Liver (tissue), 7 donors: ENCODE measurements at regions not wholly inside any gene's neighbourhood (a gene's known extent, or its start where the extent isn't known, plus 50 kb on each side); places are given as distances from the start of the nearest gene placed in this dataset.

ENCODE experiments used
- DNase-seq: peaks from one replicate; pipeline ENCODE4 v3.0.0-alpha.2; 2017; ENCODE audit warnings: low spot score
- H3K27ac ChIP-seq, 2 donors: one replicate each; pipeline ENCODE4 v1.7.0; 2013; ENCODE audit warnings: inconsistent platforms in 2 of 2, low read length in 2 of 2, control low read depth in 1 of 2, low read depth in 1 of 2, mild to moderate bottlenecking in 1 of 2
- H3K27me3 ChIP-seq, 4 donors: one replicate each; pipeline versions ENCODE4 v1.6.1 to v1.7.0; 2013; ENCODE audit warnings: low read length in 3 of 4, inconsistent platforms in 1 of 4, mild to moderate bottlenecking in 1 of 4, moderate library complexity in 1 of 4; ENCODE audit not compliant: control insufficient read depth in 4 of 4, insufficient read depth in 4 of 4
- H3K36me3 ChIP-seq, 4 donors: one replicate each; pipeline versions ENCODE4 v1.6.1 to v1.7.0; 2013; ENCODE audit warnings: low read length in 3 of 4, mild to moderate bottlenecking in 3 of 4, low read depth in 1 of 4, moderate library complexity in 1 of 4; ENCODE audit not compliant: control insufficient read depth in 4 of 4, insufficient read depth in 3 of 4
- H3K4me1 ChIP-seq, 4 donors: one replicate each; pipeline versions ENCODE4 v1.6.1 to v1.7.0; 2013; ENCODE audit warnings: low read length in 3 of 4, mild to moderate bottlenecking in 3 of 4, moderate library complexity in 1 of 4; ENCODE audit not compliant: control insufficient read depth in 4 of 4, insufficient read depth in 4 of 4
- H3K4me3 ChIP-seq, 3 donors: one replicate each; pipeline versions ENCODE4 v1.6.1 to v1.7.0; 2013; ENCODE audit warnings: low read length in 3 of 3, control low read depth in 1 of 3, low read depth in 1 of 3, mild to moderate bottlenecking in 1 of 3
- H3K9ac ChIP-seq, 2 donors: one replicate each; pipeline ENCODE4 v1.7.0; 2013; ENCODE audit warnings: low read length in 2 of 2, mild to moderate bottlenecking in 2 of 2, moderate library complexity in 2 of 2, control low read depth in 1 of 2, low read depth in 1 of 2
- H3K9me3 ChIP-seq, 4 donors: one replicate each; pipeline versions ENCODE4 v1.6.1 to v1.7.0; 2013; ENCODE audit warnings: low read length in 3 of 4; ENCODE audit not compliant: control insufficient read depth in 4 of 4
- EGR1 ChIP-seq, 2 donors: IDR thresholded peaks; 2 replicates each; pipeline ENCODE4 v1.6.1; 2016 to 2018; ENCODE audit warnings: antibody characterized with exemption in 2 of 2, low read depth in 2 of 2
- FOXA1 ChIP-seq: IDR thresholded peaks from 2 replicates; pipeline ENCODE4 v1.6.1; 2016; ENCODE audit warnings: antibody characterized with exemption
- FOXA2 ChIP-seq: IDR thresholded peaks from 2 replicates; pipeline ENCODE4 v1.6.1; 2016; ENCODE audit warnings: antibody characterized with exemption
- GABPA ChIP-seq, 2 donors: IDR thresholded peaks in 1 of 2; conservative IDR thresholded peaks in 1 of 2; 2 replicates each; pipeline ENCODE4 v1.6.1; 2016; ENCODE audit warnings: antibody characterized with exemption in 2 of 2, mild to moderate bottlenecking in 1 of 2, moderate library complexity in 1 of 2
- HNF4A ChIP-seq, 2 donors: conservative IDR thresholded peaks; 2 replicates each; pipeline ENCODE4 v1.6.1; 2016; ENCODE audit warnings: antibody characterized with exemption in 2 of 2, mild to moderate bottlenecking in 2 of 2
- JUND ChIP-seq, 2 donors: IDR thresholded peaks; 2 replicates each; pipeline ENCODE4 v1.6.1; 2016; ENCODE audit warnings: antibody characterized with exemption in 2 of 2
- MAX ChIP-seq: IDR thresholded peaks from 2 replicates; pipeline ENCODE4 v1.6.1; 2016; ENCODE audit warnings: antibody characterized with exemption
- NR2F2 ChIP-seq: IDR thresholded peaks from 2 replicates; pipeline ENCODE4 v1.6.1; 2016; ENCODE audit warnings: antibody characterized with exemption
- RAD21 ChIP-seq, 2 donors: IDR thresholded peaks; 2 replicates each; pipeline ENCODE4 v1.6.1; 2016; ENCODE audit warnings: antibody characterized with exemption in 2 of 2, mild to moderate bottlenecking in 2 of 2
- REST ChIP-seq: IDR thresholded peaks from 2 replicates; pipeline ENCODE4 v1.6.1; 2016; ENCODE audit warnings: antibody characterized with exemption, mild to moderate bottlenecking
- RXRA ChIP-seq, 2 donors: IDR thresholded peaks; 2 replicates each; pipeline ENCODE4 v1.6.1; 2017 to 2018; ENCODE audit warnings: antibody characterized with exemption in 2 of 2, mild to moderate bottlenecking in 1 of 2
- SP1 ChIP-seq: IDR thresholded peaks from 2 replicates; pipeline ENCODE4 v1.6.1; 2018; ENCODE audit warnings: antibody characterized with exemption, mild to moderate bottlenecking
- TAF1 ChIP-seq: conservative IDR thresholded peaks from 2 replicates; pipeline ENCODE4 v1.6.1; 2016; ENCODE audit warnings: antibody characterized with exemption, mild to moderate bottlenecking
- YY1 ChIP-seq: IDR thresholded peaks from 2 replicates; pipeline ENCODE4 v1.6.1; 2016; ENCODE audit warnings: antibody characterized with exemption, mild to moderate bottlenecking
- ZBTB33 ChIP-seq: IDR thresholded peaks from 2 replicates; pipeline ENCODE4 v1.6.1; 2016; ENCODE audit warnings: antibody characterized with exemption
- TF ChIP-seq, protein P1 (sequence below): fragments of 150-350 bp; IDR thresholded peaks from 2 replicates; pipeline ENCODE4 v1.5.1; 2017; ENCODE audit warnings: improper control_type of control experiment, low read depth, low read length; ENCODE audit not compliant: missing input control
- TF ChIP-seq, protein P2 (sequence below): IDR thresholded peaks from 2 replicates; pipeline ENCODE4 v1.6.1; 2016; ENCODE audit warnings: antibody characterized with exemption
- donor health status: healthy.
- donor health status: healthy.
- donor health status: healthy.
- donor health status: healthy.

DNA sequence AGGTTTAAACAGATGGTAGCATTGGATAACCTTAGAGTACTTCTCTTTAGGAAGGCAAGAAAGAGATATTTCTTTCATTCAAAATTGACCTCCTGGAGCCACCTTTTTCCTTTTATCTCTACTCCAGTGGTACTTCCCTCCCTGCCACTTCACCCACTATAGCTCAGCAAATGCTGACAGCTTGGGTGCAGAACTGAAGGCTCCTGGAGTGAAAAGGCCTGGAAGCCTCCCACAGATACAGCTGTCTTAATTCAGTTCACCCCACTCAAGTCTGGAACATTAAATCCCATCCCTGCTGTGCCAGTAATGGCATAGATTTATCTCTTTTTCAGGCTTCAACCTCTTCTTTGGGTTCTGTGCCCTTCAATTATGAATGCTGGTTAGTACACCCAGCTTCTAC, 140.3 kb downstream of the NEDD1 start:
- no peaks in the 10 kb centered on the region for H3K9me3 ChIP-seq
- TF ChIP-seq, protein P1, sequence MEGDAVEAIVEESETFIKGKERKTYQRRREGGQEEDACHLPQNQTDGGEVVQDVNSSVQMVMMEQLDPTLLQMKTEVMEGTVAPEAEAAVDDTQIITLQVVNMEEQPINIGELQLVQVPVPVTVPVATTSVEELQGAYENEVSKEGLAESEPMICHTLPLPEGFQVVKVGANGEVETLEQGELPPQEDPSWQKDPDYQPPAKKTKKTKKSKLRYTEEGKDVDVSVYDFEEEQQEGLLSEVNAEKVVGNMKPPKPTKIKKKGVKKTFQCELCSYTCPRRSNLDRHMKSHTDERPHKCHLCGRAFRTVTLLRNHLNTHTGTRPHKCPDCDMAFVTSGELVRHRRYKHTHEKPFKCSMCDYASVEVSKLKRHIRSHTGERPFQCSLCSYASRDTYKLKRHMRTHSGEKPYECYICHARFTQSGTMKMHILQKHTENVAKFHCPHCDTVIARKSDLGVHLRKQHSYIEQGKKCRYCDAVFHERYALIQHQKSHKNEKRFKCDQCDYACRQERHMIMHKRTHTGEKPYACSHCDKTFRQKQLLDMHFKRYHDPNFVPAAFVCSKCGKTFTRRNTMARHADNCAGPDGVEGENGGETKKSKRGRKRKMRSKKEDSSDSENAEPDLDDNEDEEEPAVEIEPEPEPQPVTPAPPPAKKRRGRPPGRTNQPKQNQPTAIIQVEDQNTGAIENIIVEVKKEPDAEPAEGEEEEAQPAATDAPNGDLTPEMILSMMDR: no peak
- TF ChIP-seq JUND (IDR thresholded peaks at IDR 0.05) (no peak), HNF4A (conservative IDR thresholded peaks at IDR 0.05) (no peak), NR2F2 (no peak), RAD21 (IDR thresholded peaks at IDR 0.05) (no peak), GABPA (IDR thresholded peaks at IDR 0.05 in 1 of 2, conservative IDR thresholded peaks at IDR 0.05 in 1 of 2) (no peak), RXRA (IDR thresholded peaks at IDR 0.05) (no peak), FOXA2 (no peak), EGR1 (IDR thresholded peaks at IDR 0.05; ENCODE audit: low read depth in 2 of 2) (no peak), REST (no peak), ZBTB33 (no peak), YY1 (no peak), MAX (no peak), SP1 (no peak), FOXA1 (no peak), TAF1 (no peak)
- TF ChIP-seq, protein P2, sequence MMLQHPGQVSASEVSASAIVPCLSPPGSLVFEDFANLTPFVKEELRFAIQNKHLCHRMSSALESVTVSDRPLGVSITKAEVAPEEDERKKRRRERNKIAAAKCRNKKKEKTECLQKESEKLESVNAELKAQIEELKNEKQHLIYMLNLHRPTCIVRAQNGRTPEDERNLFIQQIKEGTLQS: no peak
- H3K9ac ChIP-seq: no peak overlapping the region
- no peaks in the 10 kb centered on the region for H3K36me3 ChIP-seq
- H3K27ac ChIP-seq: no peak overlapping the region
- DNase-seq: no peak
- no peak overlapping the region for H3K4me3 ChIP-seq
- H3K27me3 ChIP-seq: no peaks in the 10 kb centered on the region
- no peaks in the 10 kb centered on the region for H3K4me1 ChIP-seq
